NCI-H446 treated with DMSO at 0.1 percent for 48 hours (cell line): ENCODE measurements at regions not wholly inside any gene's neighbourhood (a gene's known extent, or its start where the extent isn't known, plus 50 kb on each side); places are given as distances from the start of the nearest gene placed in this dataset.

ENCODE experiments used
- DNase-seq: peaks from one replicate; lab custom pipeline; 2025; lab: John Stamatoyannopoulos, UW

DNA sequence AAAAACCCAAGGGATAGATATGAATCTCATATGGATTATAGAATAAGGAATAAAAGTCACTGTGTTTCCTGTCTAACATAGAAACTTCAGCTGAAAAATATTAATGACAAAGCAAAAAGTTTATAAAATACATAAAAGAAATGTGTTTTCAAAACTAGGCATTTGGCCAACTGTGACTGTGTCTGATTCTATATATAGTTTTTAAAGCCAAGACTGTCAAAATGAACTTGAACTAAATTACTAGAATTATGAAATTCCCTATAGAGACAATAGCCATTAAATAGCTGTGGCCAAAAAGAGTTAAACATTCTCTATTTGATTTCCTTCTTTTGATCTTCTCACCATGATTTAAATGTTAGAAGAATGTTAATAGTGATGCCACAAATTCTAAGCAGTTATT, 311.2 kb upstream of the SEMA3D start:
- DNase-seq: no peak

DNA sequence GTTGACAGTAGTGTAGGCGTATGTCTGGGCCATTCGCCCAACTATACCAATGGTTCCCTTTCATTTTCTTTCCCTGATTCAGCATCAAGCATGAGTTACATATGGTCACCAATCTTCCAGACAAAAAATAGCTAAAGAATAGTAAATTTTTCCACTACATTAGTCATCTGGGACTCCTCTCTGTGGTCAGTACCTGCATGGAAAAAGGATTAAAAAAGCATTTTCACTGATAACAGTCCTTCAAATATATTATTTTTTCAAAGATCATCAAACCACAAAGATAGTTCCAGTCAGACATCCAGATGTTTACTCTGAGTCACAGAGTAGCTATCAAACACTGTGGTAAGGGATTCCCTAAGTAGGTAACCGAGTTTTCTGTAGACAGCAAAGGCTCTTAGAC, 302.6 kb upstream of the SEMA3D start:
- no peak for DNase-seq

DNA sequence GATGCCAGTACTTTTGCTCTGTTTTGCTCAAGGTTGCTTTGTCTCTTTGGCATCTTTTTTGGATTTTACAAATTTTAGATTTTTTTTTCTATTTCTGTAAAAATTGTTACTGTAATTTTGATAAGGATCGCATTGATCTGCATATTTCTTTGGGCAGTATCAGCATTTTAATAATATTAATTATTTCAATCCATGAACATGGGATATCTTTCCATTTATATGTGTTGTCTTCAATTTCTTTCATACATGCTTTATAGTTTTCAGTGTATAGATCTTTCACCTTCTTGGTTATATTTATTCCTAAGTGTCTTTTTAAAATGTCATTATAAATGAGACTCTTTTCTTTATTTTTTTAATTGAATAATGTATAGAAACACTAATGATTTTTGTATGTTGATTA, 301.6 kb upstream of the SEMA3D start:
- no peak for DNase-seq

DNA sequence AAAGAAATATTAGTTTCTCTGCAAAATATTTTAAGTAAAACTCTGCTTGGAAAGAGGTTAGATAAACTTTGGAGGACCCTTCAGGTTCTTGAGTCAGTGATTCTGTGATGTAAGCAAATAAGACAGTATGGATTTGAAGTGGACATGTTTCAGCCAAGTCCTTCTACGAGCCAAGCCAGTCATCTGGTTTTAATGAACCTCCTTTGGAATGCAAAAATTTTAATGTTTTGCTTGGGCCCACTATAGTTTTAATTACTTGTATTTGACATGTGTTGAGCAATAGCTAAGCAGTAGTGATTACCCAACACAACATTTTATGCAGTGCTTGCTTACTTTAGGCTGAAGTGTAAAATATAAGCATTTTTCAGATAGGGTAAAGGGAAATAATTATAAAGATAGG, 296.3 kb upstream of the SEMA3D start:
- DNase-seq: no peak

DNA sequence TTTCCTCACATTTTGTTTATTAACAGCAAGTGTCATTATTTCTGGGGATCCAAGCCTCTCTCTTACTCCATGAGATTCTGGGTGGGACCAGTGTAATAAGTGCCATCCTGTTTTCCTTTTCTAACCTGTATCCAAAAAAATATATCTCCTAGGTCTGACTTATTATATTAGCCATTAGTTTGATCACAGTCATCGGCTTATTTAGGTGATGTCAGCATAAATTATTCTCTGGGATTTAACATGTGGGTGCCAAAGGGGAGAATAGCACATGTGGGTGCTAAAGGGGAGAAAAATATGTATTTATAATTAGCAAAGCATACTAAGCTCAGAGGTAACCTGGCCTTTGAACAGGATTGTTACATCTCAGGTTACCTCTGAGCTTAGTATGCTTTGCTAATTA, 293.8 kb upstream of the SEMA3D start:
- DNase-seq: no peak

DNA sequence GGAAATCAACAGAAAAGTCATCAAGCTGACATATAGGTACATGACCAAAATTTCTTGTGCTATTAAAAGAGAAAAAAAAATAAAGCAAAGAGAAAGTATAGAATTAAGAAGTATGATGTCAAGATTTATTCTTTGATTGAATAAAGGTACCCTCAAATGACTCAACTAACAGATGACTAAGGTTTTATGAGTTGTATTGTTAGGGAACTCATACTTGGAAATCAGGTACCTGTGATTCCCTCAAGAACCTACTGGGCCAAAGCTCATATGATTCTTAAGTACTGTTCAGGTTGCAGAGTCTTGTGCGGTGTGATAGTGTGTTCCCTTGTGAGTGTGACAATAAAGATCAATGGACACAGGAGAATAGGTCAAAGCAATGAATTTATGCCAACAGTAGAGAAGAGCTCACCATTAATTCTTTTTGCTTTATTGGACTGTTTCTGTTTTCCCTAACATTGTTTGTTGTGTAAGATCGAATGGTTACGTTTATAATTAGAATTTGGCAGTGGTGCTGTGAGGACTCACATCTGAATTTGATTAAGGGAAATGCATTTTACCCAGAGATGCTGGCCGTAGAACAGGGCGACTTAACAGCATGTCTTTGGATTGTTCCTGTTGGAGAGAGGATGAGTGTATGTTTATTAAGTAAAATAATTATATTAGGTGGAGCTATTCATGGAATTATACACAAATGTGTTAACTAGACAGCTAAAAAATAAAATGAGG, 293.2 kb upstream of the SEMA3D start:
- no peak for DNase-seq

DNA sequence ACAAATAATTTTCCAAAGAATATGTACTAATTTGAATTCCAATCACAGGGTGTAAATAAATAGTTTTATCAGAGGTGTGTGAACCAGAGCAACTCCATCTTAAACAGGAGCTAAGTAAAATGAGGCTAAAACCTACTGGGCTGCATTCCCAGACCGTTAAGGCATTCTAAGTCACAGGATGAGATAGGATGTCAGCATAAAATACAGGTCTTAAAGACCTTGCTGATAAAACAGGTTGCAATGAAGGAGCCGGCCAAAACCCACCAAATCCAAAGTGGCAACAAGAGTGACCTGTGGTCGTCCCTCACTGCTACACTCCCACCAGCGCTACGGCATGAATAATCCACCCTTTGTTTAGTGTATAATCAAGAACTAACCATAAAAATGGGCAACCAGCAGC, 291.7 kb upstream of the SEMA3D start:
- no peak for DNase-seq

DNA sequence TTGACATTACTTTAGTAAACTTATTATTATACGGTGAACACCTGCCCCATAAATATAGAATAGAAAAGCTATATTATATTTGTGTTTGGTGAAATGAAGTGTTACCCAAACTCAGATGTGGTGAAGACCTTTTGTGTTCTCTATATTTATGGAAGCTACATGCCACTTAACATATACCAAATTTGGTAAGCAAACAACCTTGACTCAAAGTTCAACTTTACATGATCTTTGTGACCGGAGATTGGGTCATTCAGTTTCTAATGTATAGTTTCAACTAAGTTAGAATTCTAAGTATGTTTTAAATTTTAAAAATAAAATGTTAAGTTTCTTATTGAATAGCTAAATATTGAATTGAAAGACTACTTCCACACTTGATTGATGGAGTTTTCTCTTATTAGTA, 288.6 kb upstream of the SEMA3D start:
- no peak for DNase-seq

DNA sequence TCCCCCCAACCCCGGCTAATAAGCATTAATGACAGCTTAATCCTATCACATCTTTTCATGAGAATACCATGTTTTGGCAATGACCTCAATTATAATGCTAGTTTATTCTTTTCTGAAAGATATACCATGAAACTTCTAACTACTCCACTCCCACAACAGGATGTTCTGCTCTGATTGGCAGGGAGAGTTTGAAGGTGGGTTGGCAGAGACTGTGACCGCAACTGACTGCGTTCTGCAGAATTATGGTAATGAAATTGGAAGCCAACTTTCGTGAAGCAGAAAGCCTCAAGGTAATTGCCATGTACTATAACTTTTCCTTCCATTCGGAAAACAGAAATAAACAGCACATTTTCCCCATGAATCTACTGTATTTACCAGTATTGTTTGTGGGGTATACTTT, 288.2 kb upstream of the SEMA3D start:
- DNase-seq: no peak

DNA sequence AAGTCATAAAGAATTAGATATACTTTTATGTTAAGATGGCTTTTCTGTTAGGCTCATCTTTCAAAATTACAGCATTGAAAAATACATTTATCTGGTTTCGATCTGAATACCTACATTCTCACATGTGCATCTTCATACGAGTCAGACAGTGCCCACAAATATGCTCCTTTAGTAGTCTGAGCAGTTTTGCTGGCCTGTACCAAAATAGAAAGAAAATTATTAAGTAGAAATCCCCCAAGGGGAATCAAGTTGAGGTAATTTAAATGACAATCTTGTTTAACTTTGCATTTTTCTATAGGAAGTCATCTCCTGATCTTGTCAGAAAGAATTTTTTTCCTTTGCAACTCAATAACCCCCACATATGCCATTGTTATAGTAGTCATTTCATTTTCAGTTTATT, 287.4 kb upstream of the SEMA3D start:
- DNase-seq: no peak

DNA sequence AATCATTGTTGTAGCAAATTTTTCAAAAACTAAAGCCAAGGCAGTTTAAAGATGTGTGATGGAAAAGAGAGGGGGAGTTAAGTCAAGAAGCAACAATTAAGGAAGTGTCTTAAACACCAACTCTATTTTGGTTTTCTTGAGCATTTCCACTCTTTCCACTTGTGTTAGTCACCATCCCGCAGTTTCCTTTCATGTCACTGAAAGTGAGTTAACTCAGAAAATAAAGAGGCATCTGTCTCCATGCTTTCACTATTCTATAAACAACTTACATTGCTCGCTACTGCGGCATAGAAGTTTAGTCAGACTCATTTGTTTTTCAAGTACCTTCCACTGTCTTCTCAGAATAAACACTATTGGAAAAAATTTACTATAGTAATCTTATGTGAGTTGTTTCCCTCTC, 284.9 kb upstream of the SEMA3D start:
- DNase-seq: no peak

DNA sequence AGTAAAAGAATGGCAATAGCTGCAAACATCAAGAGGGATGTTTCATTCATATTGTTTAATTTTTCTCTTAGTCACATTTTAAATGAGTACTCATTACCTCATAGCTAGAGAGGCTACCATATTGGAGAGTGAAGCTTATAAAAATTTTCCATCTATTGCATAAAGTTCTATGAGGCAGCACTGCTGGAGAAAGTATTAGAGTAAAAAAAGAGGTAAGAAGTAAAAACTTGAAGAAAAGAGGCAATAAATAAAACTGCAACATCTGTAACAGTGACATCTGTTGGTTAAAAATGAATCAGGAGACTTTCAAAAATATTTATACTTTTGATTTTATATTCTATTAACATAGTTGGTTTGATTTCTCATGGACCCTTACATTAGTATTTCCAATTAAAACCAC, 284.5 kb upstream of the SEMA3D start:
- no peak for DNase-seq

DNA sequence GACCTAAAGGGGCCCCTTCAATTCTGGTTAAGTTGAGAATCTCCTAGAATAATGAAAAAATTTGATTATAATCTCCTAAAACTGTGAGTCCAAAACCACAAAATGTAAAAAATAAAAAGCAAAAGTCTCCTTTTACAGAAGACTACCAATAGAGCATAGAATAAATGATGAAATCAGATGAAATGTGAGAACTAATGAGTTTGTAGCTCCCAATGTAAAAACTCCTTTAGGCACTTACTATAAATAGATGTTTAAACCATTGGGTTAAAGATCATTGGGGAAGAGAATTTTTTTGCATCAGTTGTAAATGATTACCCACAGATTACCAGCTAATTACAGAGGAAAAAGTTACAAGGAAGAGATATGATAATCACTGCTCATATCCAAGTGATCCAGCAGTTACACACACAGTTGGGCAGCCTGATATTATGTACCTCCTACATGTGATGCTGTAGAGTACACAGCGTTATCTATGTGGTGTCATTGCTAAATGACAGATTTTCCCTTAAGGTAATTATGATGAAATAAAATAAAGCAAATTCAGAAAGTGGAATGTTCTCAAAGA, 282.7 kb upstream of the SEMA3D start:
- DNase-seq: no peak

DNA sequence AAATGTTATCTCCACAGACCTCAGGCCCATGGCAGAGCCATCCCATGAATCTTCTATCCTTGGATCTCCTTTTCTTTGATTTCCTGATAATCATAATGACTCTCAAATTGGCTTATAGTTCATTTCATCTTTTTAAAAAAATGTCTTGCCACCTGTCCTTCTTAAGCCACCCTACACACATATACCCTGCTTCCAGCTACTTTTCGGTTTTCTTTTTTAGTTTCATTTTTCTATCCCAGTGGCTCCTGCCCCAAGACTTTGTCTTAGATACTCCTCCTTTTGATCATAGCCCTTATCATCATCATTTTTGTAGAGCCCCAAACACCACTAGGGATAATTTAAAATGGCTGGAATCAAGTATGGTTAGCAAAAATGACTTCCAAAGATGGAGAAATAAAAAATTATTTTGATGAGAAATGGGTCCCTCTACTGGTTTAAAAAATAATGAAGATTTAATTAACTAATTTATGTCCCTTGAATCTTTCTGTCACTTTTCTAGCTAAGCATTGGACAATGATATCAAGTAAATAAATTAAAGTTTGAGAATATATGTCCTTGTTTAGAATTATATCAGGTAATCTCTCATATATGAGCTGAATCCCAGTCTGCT, 277.3 kb upstream of the SEMA3D start:
- DNase-seq: no peak

DNA sequence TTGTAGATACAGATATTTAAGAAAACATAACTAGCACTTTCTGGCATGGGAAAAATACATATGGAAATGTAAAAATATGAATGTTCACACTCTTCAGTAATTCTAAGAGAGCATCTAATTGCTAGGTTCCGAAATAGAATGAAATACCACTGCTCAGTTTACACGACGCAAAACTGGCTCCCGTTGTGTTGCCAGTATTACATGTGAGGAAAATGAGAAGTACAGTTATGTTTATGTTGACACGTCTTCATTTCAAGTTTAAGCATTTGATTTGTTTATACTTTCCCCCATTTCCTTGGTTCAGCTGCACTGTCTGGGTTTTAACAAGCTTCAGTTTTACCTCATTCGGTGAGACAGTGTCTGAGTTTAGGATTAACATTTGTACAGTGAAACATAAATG, 275.8 kb upstream of the SEMA3D start:
- no peak for DNase-seq

DNA sequence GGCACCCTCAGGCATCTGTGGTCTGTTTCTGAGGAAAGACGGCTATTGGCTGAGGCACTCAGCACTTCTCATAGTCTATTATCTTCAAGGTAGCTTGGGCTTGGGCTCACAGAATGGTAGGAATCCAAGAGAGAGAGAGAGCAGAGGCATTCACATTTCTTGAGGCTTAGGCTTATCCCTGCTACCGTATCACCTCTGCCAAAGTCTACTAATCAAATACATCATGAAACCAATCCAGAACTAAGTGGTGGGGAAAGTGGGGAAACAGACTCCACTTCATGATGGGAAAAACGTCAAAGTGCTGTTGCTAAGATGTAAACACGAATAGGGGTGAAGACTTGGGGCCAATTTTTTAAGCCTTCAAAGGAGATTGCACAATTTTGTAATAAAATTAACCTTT, 271.1 kb upstream of the SEMA3D start:
- no peak for DNase-seq

DNA sequence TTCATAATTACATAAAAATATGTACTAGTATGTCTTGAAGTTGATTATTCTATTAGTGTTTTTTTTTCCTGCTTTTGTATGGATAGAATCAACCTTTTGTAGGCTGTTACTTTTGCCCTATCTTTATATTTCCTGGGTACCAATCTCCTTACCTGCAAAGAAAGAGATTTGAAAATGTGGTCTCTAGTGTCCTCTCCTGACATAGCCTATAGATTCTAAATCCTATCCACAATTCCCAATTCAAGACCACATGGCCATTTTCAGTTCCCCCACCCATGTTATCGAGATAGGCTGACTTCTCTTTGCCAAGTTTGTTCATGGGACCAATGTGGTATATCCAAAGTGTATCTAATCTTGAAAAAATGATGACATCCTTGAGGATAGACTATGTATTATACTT, 269.4 kb upstream of the SEMA3D start:
- DNase-seq: no peak

DNA sequence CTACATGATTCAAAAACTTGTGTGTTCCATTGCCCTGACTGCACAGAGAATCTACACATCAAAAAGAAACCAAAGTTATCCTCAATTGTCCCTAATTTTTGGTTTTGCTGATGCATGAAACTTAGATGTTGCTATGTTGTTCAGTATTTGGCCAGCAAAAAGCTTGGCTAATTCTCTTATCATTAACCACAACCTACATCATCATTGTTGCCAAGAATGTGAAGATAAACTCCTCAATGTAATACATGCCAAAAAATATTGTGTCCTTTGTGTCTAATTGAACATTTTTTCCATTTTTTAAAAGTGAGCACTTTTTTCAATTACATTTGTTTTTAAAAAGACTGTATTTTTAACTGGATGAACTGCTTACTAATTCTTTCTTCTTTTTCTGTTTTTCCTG, 268.0 kb upstream of the SEMA3D start:
- no peak for DNase-seq

DNA sequence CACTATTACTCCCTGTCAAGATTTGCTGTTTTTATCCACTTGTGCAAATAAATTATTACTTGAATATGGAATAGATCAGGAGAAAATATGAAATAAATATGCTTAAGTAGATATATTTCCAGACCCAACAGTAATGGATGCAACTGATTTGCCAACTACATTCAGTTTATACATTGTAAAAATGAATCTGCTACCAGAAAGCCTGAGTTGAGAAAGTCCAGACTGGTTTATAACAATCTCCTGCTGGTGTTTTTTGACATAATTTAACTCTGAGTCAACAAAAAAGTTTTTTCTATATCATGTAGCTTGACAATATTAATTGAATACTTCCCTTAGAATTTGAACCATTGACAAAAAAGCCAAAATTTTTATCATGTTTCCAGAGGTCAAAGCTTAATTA, 265.8 kb upstream of the SEMA3D start:
- DNase-seq: no peak

DNA sequence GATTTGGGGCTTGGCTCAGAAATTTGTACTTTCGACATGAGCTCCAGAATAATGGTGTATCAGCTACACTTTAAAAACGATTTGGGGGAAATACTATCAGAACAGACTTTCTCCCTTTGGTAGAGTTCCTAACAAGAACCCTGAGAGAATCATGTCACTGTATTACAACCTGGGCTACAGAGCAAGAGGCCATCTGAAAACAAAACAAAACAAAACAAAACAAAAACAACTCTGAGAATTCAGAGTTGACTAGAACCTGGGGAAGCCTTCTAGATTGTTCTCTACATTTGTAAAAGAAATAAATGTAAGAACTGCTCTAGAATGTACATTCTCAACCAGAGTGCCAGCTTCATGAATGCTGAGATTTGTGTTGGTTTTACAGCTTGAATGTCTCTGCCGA, 262.6 kb upstream of the SEMA3D start:
- no peak for DNase-seq

DNA sequence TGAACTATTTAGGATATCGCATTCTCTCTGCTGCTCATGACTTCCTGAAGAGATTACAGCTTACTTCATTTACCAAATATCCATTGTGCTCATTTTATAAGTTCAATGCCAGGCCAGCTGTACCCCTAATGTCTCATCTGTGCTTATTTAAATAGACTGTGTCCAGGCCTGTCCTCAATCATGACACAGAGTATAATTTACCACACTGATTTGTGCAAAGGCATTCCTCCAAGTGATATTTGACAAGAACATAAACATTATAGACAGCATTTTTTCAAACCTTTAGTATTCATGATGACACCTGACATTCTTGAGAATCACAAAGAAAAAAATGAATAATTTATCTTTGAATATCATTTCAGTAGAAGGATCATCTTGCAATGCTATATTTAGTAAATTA, 260.1 kb upstream of the SEMA3D start:
- DNase-seq: no peak

DNA sequence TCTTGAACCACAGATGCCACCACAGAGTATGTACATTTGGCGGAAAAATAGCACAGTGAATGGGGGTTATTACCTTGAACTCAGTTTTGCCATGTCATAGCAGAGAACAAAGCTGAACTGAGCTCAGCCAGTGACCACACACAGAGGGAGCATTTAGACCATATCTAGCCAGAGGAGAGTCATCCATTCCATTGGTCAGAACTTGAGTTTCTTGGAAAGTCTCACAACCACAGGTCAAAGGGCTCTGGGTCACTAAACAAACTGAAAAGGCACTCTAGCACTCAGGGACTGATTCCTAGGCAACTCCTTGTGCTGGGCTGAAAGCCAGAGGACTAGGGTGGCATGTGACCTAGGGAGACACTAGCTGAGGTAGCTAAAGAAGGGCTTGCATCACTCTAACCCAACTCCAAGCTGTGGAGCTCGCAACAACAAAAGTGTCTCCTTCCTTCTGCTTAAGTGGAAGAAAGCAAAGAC, 239.7 kb upstream of the SEMA3D start:
- DNase-seq: no peak

DNA sequence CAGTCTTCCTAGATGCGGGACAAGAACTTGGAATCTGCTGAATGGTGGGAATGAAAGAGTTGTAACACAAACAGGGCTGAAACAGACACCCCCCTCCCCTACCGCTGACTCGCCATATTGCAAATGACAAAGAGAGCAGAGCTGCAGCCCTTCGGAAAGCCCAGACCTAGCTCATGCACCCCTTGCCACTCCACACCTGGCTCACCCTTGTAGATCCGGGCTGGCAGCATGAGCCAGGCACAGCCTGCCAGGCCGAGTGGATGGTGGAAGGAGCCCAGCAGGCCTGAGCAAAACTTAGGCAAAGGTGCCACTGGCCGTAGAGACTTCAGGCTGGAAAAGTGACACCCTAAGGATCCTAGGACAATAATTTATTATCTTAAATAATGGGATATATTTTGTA, 237.4 kb upstream of the SEMA3D start:
- no peak for DNase-seq
